LNCAP (cell line): ENCODE measurements at regions not wholly inside any gene's neighbourhood (a gene's known extent, or its start where the extent isn't known, plus 50 kb on each side); places are given as distances from the start of the nearest gene placed in this dataset.

Experiments used
- CTCF ChIP-seq: fragments of 450-650 bp; IDR thresholded peaks from 2 replicates; pipeline ENCODE4 v1.5.1; 2017; ENCODE audit warnings: mild to moderate bottlenecking

- no peak for TF ChIP-seq CTCF
Observed at GRCh38 chr6:119728220-119728750, 378.7 kb upstream of the MAN1A1 start.

GRCh38 chr6:119727504-119728219 lies 378.1 kb upstream of the MAN1A1 start:
- no peak; the same call in 1 of the 2 replicates for TF ChIP-seq CTCF

- no peak for TF ChIP-seq CTCF
Observed at GRCh38 chr6:119726086-119726485, 376.5 kb upstream of the MAN1A1 start.

GRCh38 chr6:119720160-119720559 lies 370.6 kb upstream of the MAN1A1 start:
- no peak for TF ChIP-seq CTCF

- no peak for TF ChIP-seq CTCF
Observed at GRCh38 chr6:119717942-119718341, 368.4 kb upstream of the MAN1A1 start.

- TF ChIP-seq CTCF: no peak
Observed at GRCh38 chr6:119716668-119717270, 367.2 kb upstream of the MAN1A1 start.

- no peak for TF ChIP-seq CTCF
Observed at GRCh38 chr6:119713903-119714302, 364.3 kb upstream of the MAN1A1 start.
